Lung (tissue), 11 donors: ENCODE measurements at regions not wholly inside any gene's neighbourhood (a gene's known extent, or its start where the extent isn't known, plus 50 kb on each side); places are given as distances from the start of the nearest gene placed in this dataset.

Source experiments
- ATAC-seq: fragments of 200-7000 bp; cut with Tn5 transposase; one replicate; pipeline ENCODE4 v1.9.1; 2020; ENCODE audit warnings: moderate number of reproducible peaks; ENCODE audit not compliant: insufficient read depth, low FRiP score
- DNase-seq, 3 donors: peaks; one replicate each; pipeline ENCODE4 v3.0.0-alpha.2; 2013 to 2017
- H3K27ac ChIP-seq, 2 donors: one replicate each; pipeline ENCODE4 v1.5.1; 2013; ENCODE audit warnings: mild to moderate bottlenecking in 2 of 2, moderate library complexity in 2 of 2, control low read depth in 1 of 2, inconsistent platforms in 1 of 2, low read depth in 1 of 2, low read length in 1 of 2
- H3K27me3 ChIP-seq, 3 donors: one replicate each; pipeline ENCODE4 v1.5.1; 2013; ENCODE audit warnings: low read length in 2 of 3; ENCODE audit not compliant: control insufficient read depth in 3 of 3, insufficient read depth in 3 of 3
- H3K36me3 ChIP-seq, 4 donors: one replicate each; pipeline ENCODE4 v1.5.1; 2013; ENCODE audit warnings: low read length in 4 of 4, mild to moderate bottlenecking in 1 of 4, moderate library complexity in 1 of 4; ENCODE audit not compliant: control insufficient read depth in 4 of 4, insufficient read depth in 4 of 4
- H3K4me1 ChIP-seq, 5 donors: one replicate each; pipeline ENCODE4 v1.5.1; 2013; ENCODE audit warnings: low read length in 5 of 5, mild to moderate bottlenecking in 2 of 5, moderate library complexity in 1 of 5; ENCODE audit not compliant: control insufficient read depth in 5 of 5, insufficient read depth in 5 of 5
- H3K4me3 ChIP-seq: one replicate; pipeline ENCODE4 v1.5.1; 2013; ENCODE audit warnings: mild to moderate bottlenecking, control low read depth, moderate library complexity
- H3K9ac ChIP-seq, 2 donors: one replicate each; pipeline ENCODE4 v1.5.1; 2013; ENCODE audit warnings: low read length in 2 of 2, control low read depth in 1 of 2; ENCODE audit not compliant: insufficient read depth in 1 of 2
- H3K9me3 ChIP-seq, 4 donors: one replicate each; pipeline ENCODE4 v1.5.1; 2013; ENCODE audit warnings: low read length in 3 of 4, mild to moderate bottlenecking in 1 of 4, moderate library complexity in 1 of 4; ENCODE audit not compliant: control insufficient read depth in 4 of 4, insufficient read depth in 3 of 4
- CTCF ChIP-seq: IDR thresholded peaks from 2 replicates; pipeline ENCODE4 v1.5.1; 2012; ENCODE audit warnings: mild to moderate bottlenecking; ENCODE audit errors: control extremely low read depth, extremely low read depth
- WGBS, 2 donors: extraction: QIAGEN DNeasy Blood & Tissue Kit; methylation state at CpG; one replicate each; pipeline ENCODE4 v1.1.7; 2013; 5-methylcytosine and 5-hydroxymethylcytosine counted together
- donor health status: control.
- donor health status: control.
- donor health status: Bipolar disorder and iron deficiency.
- donor health status: healthy.
- donor health status: DM: yes; HTN: yes; CAD: no.

GRCh38 chr10:76763376-76763775, 874.2 kb downstream of the KCNMA1 start:
- H3K27me3 ChIP-seq: no peaks in the 10 kb centered on the region
- peaks cover 0 to 16% (median 0%) of the 10 kb centered on the region in 5 donors for H3K4me1 ChIP-seq
- no peak for TF ChIP-seq CTCF
- H3K9me3 ChIP-seq: no peaks in the 10 kb centered on the region
- 63 to 77% methylated on average over 1 of the region's 1 CpG for WGBS, 2 donors
- no peak overlapping the region for H3K9ac ChIP-seq
- no peak for DNase-seq
- no peak for ATAC-seq
- no peaks in the 10 kb centered on the region for H3K36me3 ChIP-seq
- H3K4me3 ChIP-seq: no peak overlapping the region
- no peak overlapping the region for H3K27ac ChIP-seq

GRCh38 chr10:76759681-76760080, 877.9 kb downstream of the KCNMA1 start:
- H3K36me3 ChIP-seq: no peaks in the 10 kb centered on the region
- no peak overlapping the region for H3K27ac ChIP-seq
- H3K9me3 ChIP-seq: no peaks in the 10 kb centered on the region
- TF ChIP-seq CTCF: no peak
- no peak overlapping the region for H3K4me3 ChIP-seq
- peak in 1 of 3 donors; percentile 50 for DNase-seq
- H3K9ac ChIP-seq: no peak overlapping the region
- H3K4me1 ChIP-seq: peaks cover 0 to 16% (median 0%) of the 10 kb centered on the region in 5 donors
- 50 to 74% methylated on average over 3 of the region's 3 CpGs for WGBS, 2 donors
- H3K27me3 ChIP-seq: no peaks in the 10 kb centered on the region
- ATAC-seq: no peak

GRCh38 chr10:76743169-76743568, 894.4 kb downstream of the KCNMA1 start:
- H3K4me3 ChIP-seq: no peak overlapping the region
- H3K27ac ChIP-seq: no peak overlapping the region
- 55 to 74% methylated on average over 3 of the region's 3 CpGs for WGBS, 2 donors
- no peaks in the 10 kb centered on the region for H3K36me3 ChIP-seq
- ATAC-seq (no peak), DNase-seq (no peak)
- H3K9ac ChIP-seq: no peak overlapping the region
- H3K9me3 ChIP-seq: no peaks in the 10 kb centered on the region
- H3K4me1 ChIP-seq: no peaks in the 10 kb centered on the region
- no peak for TF ChIP-seq CTCF
- H3K27me3 ChIP-seq: no peaks in the 10 kb centered on the region

GRCh38 chr10:76740514-76740913, 897.1 kb downstream of the KCNMA1 start:
- Histone ChIP-seq H3K4me1 (no peaks in the 10 kb centered on the region), H3K4me3 (no peak overlapping the region), H3K9me3 (no peaks in the 10 kb centered on the region), H3K27ac (no peak overlapping the region), H3K36me3 (no peaks in the 10 kb centered on the region), H3K9ac (no peak overlapping the region), H3K27me3 (no peaks in the 10 kb centered on the region)
- ATAC-seq (no peak), DNase-seq (no peak)
- TF ChIP-seq CTCF: no peak
